AG10803 (cell line): ENCODE measurements at regions not wholly inside any gene's neighbourhood (a gene's known extent, or its start where the extent isn't known, plus 50 kb on each side); places are given as distances from the start of the nearest gene placed in this dataset.
"Not testable (repeated sequence)": the region's sequence is repeated elsewhere in the genome, so short reads cannot be mapped to it uniquely, and the experiment has no call there.

Experiments
- DNase-seq: peaks from one replicate; pipeline ENCODE4 v3.0.0; 2010; ENCODE audit warnings: low read depth
- H3K4me3 ChIP-seq: 2 replicates; pipeline ENCODE4 v1.5.1; 2011; ENCODE audit warnings: mild to moderate bottlenecking, low read length, control low read depth
- CTCF ChIP-seq: conservative IDR thresholded peaks from 2 replicates; pipeline ENCODE4 v1.5.1; 2011; ENCODE audit warnings: mild to moderate bottlenecking, low read length, control low read depth, inconsistent platforms

- DNase-seq, result peak; percentile 77
- no peak for TF ChIP-seq CTCF
- no peak overlapping the region for H3K4me3 ChIP-seq
These were observed 364.9 kb downstream of the GALC start for GRCh38 chr14:87628129-87628528.

GRCh38 chr14:87626266-87626665, 366.7 kb downstream of the GALC start:
- TF ChIP-seq CTCF, result no peak
- H3K4me3 ChIP-seq, result no peak overlapping the region
- DNase-seq, result peak; percentile 15

- peak; percentile 9 for DNase-seq
- no peak for TF ChIP-seq CTCF
- H3K4me3 ChIP-seq, result no peak overlapping the region
These were observed 369.4 kb downstream of the GALC start for GRCh38 chr14:87623616-87624015.

GRCh38 chr14:87617079-87617478, 375.9 kb downstream of the GALC start:
- no peak for TF ChIP-seq CTCF
- no peak overlapping the region for H3K4me3 ChIP-seq
- DNase-seq, result no peak

GRCh38 chr14:87615822-87616679, 376.9 kb downstream of the GALC start:
- peak; percentile 40 for DNase-seq
- H3K4me3 ChIP-seq, result no peak overlapping the region
- TF ChIP-seq CTCF, result peak; percentile 79

GRCh38 chr14:87615047-87615446, 377.9 kb downstream of the GALC start:
- no peak for TF ChIP-seq CTCF
- no peak for DNase-seq
- no peak overlapping the region for H3K4me3 ChIP-seq

- no peak overlapping the region for H3K4me3 ChIP-seq
- no peak for DNase-seq
- no peak for TF ChIP-seq CTCF
These were observed 379.1 kb downstream of the GALC start for GRCh38 chr14:87613881-87614280.

- DNase-seq, H3K4me3 ChIP-seq: not testable (repeated sequence)
These were observed 385.9 kb downstream of the GALC start for GRCh38 chr14:87607056-87607455.
